A549 (cell line): ENCODE measurements at regions not wholly inside any gene's neighbourhood (a gene's known extent, or its start where the extent isn't known, plus 50 kb on each side); places are given as distances from the start of the nearest gene placed in this dataset.

ENCODE experiments used
- CBX2 ChIP-seq: fragments of 200-600 bp; sonication (generic); IDR thresholded peaks from 2 replicates; pipeline ENCODE4 v1.6.1; 2016; ENCODE audit warnings: low read depth, mild to moderate bottlenecking, borderline replicate concordance
- CEBPB ChIP-seq, 2 experiments: fragments of >200 bp in 1 of 2; sonication (Bioruptor Twin) in 1 of 2; formaldehyde crosslinking in 1 of 2; IDR thresholded peaks; 2 replicates each; pipeline ENCODE4 v1.6.1; 2012 to 2016
- CHD2 ChIP-seq: fragments of 150-350 bp; IDR thresholded peaks from 2 replicates; pipeline ENCODE4 v1.6.1; 2014; ENCODE audit warnings: low read length; ENCODE audit not compliant: partially characterized antibody
- CTCF ChIP-seq: fragments of >200 bp; sonication (Bioruptor Twin); formaldehyde crosslinking; IDR thresholded peaks from 3 replicates; pipeline ENCODE4 v1.5.1; 2016
- EP300 ChIP-seq, 2 experiments: fragments of >200 bp; sonication (Bioruptor Twin); formaldehyde crosslinking; IDR thresholded peaks; 2 replicates in 1 of 2; 3 replicates in 1 of 2; pipeline ENCODE4 v1.6.1; 2016 to 2017
- JUNB ChIP-seq: fragments of >200 bp; sonication (Bioruptor Twin); formaldehyde crosslinking; IDR thresholded peaks from 2 replicates; pipeline ENCODE4 v1.6.1; 2016
- MAFK ChIP-seq: fragments of 450-650 bp; IDR thresholded peaks from 2 replicates; pipeline ENCODE4 v1.6.1; 2014; ENCODE audit not compliant: partially characterized antibody
- MAZ ChIP-seq: fragments of 150-350 bp; IDR thresholded peaks from 2 replicates; pipeline ENCODE4 v1.6.1; 2014; ENCODE audit warnings: antibody characterized with exemption, low read depth, low read length, borderline replicate concordance
- MYC ChIP-seq: IDR thresholded peaks from 2 replicates; pipeline ENCODE4 v1.6.1; 2012; ENCODE audit warnings: mild to moderate bottlenecking, inconsistent platforms, low read length, improper control_type of control experiment, borderline replicate concordance
- RAD21 ChIP-seq, 2 experiments: fragments of >200 bp in 1 of 2; sonication (Bioruptor Twin) in 1 of 2; formaldehyde crosslinking in 1 of 2; IDR thresholded peaks in 1 of 2; conservative IDR thresholded peaks in 1 of 2; 2 replicates in 1 of 2; 3 replicates in 1 of 2; pipeline ENCODE4 v1.6.1; 2012 to 2018; ENCODE audit warnings: inconsistent platforms in 1 of 2
- SMC3 ChIP-seq: fragments of >200 bp; sonication (Bioruptor Twin); formaldehyde crosslinking; IDR thresholded peaks from 3 replicates; pipeline ENCODE4 v1.6.1; 2018; ENCODE audit warnings: inconsistent platforms
- TF ChIP-seq, protein P1 (sequence below): IDR thresholded peaks from 2 replicates; pipeline ENCODE4 v1.6.1; 2012
- TF ChIP-seq, protein P2 (sequence below): fragments of >200 bp; sonication (Bioruptor Twin); formaldehyde crosslinking; IDR thresholded peaks from 3 replicates; pipeline ENCODE4 v1.6.1; 2016

DNA sequence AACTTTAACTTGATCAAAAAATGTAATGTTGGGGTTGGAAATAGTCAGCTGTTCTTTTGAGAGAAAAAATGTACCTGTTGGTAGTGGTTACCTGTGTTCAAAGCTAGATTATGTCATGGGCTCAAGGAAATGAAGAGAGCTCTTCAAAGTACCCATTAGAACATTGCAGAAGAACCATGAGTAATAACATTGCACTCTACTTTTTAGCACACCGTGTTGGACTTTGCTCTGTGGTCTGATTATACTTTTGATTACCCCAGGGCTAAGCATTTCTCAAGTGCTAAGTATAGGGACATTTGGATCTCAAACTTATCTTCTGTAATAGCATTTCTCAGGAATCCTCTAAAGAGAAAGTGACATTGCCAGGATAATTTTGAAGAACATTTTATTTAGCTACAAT lies 1122.8 kb upstream of the CELF4 start:
- TF ChIP-seq, protein P1, sequence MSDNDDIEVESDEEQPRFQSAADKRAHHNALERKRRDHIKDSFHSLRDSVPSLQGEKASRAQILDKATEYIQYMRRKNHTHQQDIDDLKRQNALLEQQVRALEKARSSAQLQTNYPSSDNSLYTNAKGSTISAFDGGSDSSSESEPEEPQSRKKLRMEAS = no peak
- TF ChIP-seq JUNB = no peak
- no peak for TF ChIP-seq CHD2
- TF ChIP-seq, protein P2, sequence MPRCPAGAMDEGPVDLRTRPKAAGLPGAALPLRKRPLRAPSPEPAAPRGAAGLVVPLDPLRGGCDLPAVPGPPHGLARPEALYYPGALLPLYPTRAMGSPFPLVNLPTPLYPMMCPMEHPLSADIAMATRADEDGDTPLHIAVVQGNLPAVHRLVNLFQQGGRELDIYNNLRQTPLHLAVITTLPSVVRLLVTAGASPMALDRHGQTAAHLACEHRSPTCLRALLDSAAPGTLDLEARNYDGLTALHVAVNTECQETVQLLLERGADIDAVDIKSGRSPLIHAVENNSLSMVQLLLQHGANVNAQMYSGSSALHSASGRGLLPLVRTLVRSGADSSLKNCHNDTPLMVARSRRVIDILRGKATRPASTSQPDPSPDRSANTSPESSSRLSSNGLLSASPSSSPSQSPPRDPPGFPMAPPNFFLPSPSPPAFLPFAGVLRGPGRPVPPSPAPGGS = no peak
- no peak for TF ChIP-seq CEBPB (IDR thresholded peaks at IDR 0.05)
- no peak for TF ChIP-seq CBX2
- no peak for TF ChIP-seq CTCF
- no peak for TF ChIP-seq SMC3
- no peak for TF ChIP-seq MYC
- TF ChIP-seq RAD21 (conservative IDR thresholded peaks at IDR 0.05 in 1 of 2, IDR thresholded peaks at IDR 0.05 in 1 of 2) = no peak
- no peak for TF ChIP-seq MAZ
- no peak for TF ChIP-seq EP300 (IDR thresholded peaks at IDR 0.05)
- no peak for TF ChIP-seq MAFK
